GM21515 (cell line): ENCODE measurements at regions not wholly inside any gene's neighbourhood (a gene's known extent, or its start where the extent isn't known, plus 50 kb on each side); places are given as distances from the start of the nearest gene placed in this dataset.

ENCODE experiments used
- ATAC-seq: cut with Tn5 transposase; IDR thresholded peaks from one replicate; pipeline ENCODE4 v1.9.1; 2021; ENCODE audit not compliant: unreplicated experiment

- ATAC-seq, result no peak
Observed at GRCh38 chr4:53920883-53921282, 143.5 kb downstream of the CHIC2 start.

- ATAC-seq, result no peak
Observed at GRCh38 chr4:53920116-53920515, 144.3 kb downstream of the CHIC2 start.

GRCh38 chr4:53919535-53919934, 144.9 kb downstream of the CHIC2 start:
- ATAC-seq, result no peak

GRCh38 chr4:53917729-53918128, 146.7 kb downstream of the CHIC2 start:
- no peak for ATAC-seq

- ATAC-seq, result no peak
Observed at GRCh38 chr4:53916431-53916889, 147.9 kb downstream of the CHIC2 start.

GRCh38 chr4:53914313-53915016, 149.9 kb downstream of the CHIC2 start:
- no peak for ATAC-seq

GRCh38 chr4:53913771-53914170, 150.6 kb downstream of the CHIC2 start:
- no peak for ATAC-seq

GRCh38 chr4:53912766-53913497, 151.5 kb downstream of the CHIC2 start:
- no peak for ATAC-seq

GRCh38 chr4:53908661-53909078, 155.7 kb downstream of the CHIC2 start:
- no peak for ATAC-seq

GRCh38 chr4:53907772-53908171, 156.6 kb downstream of the CHIC2 start:
- ATAC-seq, result no peak

GRCh38 chr4:53906606-53907190, 157.7 kb downstream of the CHIC2 start:
- no peak for ATAC-seq

GRCh38 chr4:53905941-53906377, 158.4 kb downstream of the CHIC2 start:
- ATAC-seq, result no peak

- no peak for ATAC-seq
Observed at GRCh38 chr4:53905276-53905940, 159.0 kb downstream of the CHIC2 start.

- ATAC-seq, result no peak
Observed at GRCh38 chr4:53902786-53903185, 161.6 kb downstream of the CHIC2 start.

- ATAC-seq, result no peak
Observed at GRCh38 chr4:53900271-53900649, 164.1 kb downstream of the CHIC2 start.

GRCh38 chr4:53899586-53900270, 164.7 kb downstream of the CHIC2 start:
- ATAC-seq, result no peak

- ATAC-seq, result no peak
Observed at GRCh38 chr4:53895137-53895536, 169.3 kb downstream of the CHIC2 start.

- ATAC-seq, result no peak
Observed at GRCh38 chr4:53890461-53890860, 173.9 kb downstream of the CHIC2 start.

GRCh38 chr4:53889326-53890055, 174.9 kb downstream of the CHIC2 start:
- no peak for ATAC-seq

- ATAC-seq, result no peak
Observed at GRCh38 chr4:53886090-53886489, 178.3 kb downstream of the CHIC2 start.
